ENCODE measurements at regions not wholly inside any gene's neighbourhood (a gene's known extent, or its start where the extent isn't known, plus 50 kb on each side); places are given as distances from the start of the nearest gene placed in this dataset.

- TF ChIP-seq ZBTB33 (CRISPR knock-in tag; IDR thresholded peaks at IDR 0.05) (no peak), HOXB6 (CRISPR knock-in tag; IDR thresholded peaks at IDR 0.05; ENCODE audit: borderline replicate concordance) (no peak), EHMT2 (IDR thresholded peaks at IDR 0.05) (no peak), ZFP30 (CRISPR knock-in tag; IDR thresholded peaks at IDR 0.05; ENCODE audit: borderline replicate concordance) (no peak)
These were observed 200.9 kb upstream of the ID2 start (continued) for GRCh38 chr2:8480915-8481314.

DNA sequence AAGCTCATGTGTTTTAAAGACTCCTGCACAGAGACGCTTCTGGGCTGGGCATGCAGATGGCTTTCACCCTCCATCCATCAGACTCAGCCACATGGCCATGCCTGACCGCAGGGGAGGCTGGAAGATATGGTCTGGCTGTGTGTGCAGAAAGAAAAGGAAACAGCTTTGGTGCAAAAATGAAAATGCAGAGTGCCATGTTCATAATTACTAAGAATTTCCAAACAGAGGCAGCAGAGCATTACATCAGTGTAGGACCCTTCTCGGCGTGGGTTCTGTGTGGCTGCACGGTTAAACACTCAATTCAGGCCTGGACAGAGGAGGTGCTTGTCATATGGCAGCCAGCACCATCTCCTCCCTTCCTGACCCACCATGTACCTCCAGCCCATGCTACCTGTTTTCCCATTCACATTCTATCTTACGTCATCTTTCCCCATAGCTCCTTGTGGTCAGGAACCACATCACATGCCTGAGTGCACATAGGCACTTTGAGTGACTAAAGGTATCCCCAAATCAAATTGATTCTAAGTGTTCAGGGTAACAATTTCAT is 200.3 kb upstream of the ID2 start:
- no peak overlapping the region for H3K9ac ChIP-seq (ENCODE audit: insufficient read depth in 1 of 2, low read depth in 2 of 2, low read length in 2 of 2)
- H3K4me3 ChIP-seq = no peak overlapping the region
- no peaks in the 10 kb centered on the region for H4K20me1 ChIP-seq (replicated peaks; ENCODE audit: control insufficient read depth, insufficient read depth, low read length)
- peaks cover 24 to 57% of the 10 kb centered on the region in 2 experiments; a peak in 4 of 5 replicates for H3K27me3 ChIP-seq (ENCODE audit: control insufficient read depth in 2 of 2, insufficient read depth in 2 of 2, low read length in 2 of 2)
- FAIRE-seq (no peak), ATAC-seq (peak; percentile 42; the same call in 2 of the 3 replicates), DNase-seq (ENCODE audit: extremely low read depth in 1 of 4, low spot score in 3 of 4) (no peak)
- BruUV-seq (replicated peaks) = no TSS peak
- TF ChIP-seq CEBPG (CRISPR knock-in tag; IDR thresholded peaks at IDR 0.05) (no peak), CEBPG (tag; conservative IDR thresholded peaks at IDR 0.05 in 1 of 2, IDR thresholded peaks at IDR 0.05 in 1 of 2) (0 out of 4 replicates have a peak, but pooled peaks of 1 of the 2 experiments have one; percentile 14), JUN (IDR thresholded peaks at IDR 0.05; ENCODE audit: borderline replicate concordance, low read depth, low read length) (no peak), JUN (CRISPR knock-in tag; IDR thresholded peaks at IDR 0.05; ENCODE audit: borderline replicate concordance) (no peak), ATF7 (IDR thresholded peaks at IDR 0.05) (peak; percentile 35; the same call in 1 of the 2 replicates), MIER1 (IDR thresholded peaks at IDR 0.05; ENCODE audit: low read depth) (no peak)
- TF ChIP-seq, protein P1, sequence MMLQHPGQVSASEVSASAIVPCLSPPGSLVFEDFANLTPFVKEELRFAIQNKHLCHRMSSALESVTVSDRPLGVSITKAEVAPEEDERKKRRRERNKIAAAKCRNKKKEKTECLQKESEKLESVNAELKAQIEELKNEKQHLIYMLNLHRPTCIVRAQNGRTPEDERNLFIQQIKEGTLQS (IDR thresholded peaks at IDR 0.05) = peak; percentile 42; the same call in 1 of the 2 replicates
- TF ChIP-seq, protein P1 (CRISPR knock-in tag; conservative IDR thresholded peaks at IDR 0.05) = no peak
- H3K4me2 ChIP-seq (ENCODE audit: insufficient read depth, low read length) = no peak overlapping the region
- ChIA-PET POLR2A (interaction anchor here (0.6 to 1.5 kb wide), 2 partner anchors 200 to 317 kb away, joined by 3 to 5 read pairs; partner anchors contain the start of gene ID2), CTCF (ENCODE audit: low intra/inter-chr PET ratio) (no interaction called here)
- H3K27ac ChIP-seq (ENCODE audit: extremely low read depth, low read depth, low read length) = no peak overlapping the region
- H3K4me1 ChIP-seq (replicated peaks in 1 of 2; ENCODE audit: control insufficient read depth in 2 of 2, insufficient read depth in 2 of 2, low read length in 2 of 2) = no peaks in the 10 kb centered on the region
- no peaks in the 10 kb centered on the region for H3K9me3 ChIP-seq (replicated peaks; ENCODE audit: control insufficient read depth, insufficient read depth, low read depth, low read length)
- H3K9me1 ChIP-seq (ENCODE audit: control insufficient read depth, insufficient read depth, low read length) = no peaks in the 10 kb centered on the region
- H2AFZ ChIP-seq (ENCODE audit: low read depth, low read length) = no peak overlapping the region
- 0% methylated on average over 5 of the region's 6 CpGs for WGBS (ENCODE audit: insufficient coverage, low coverage, missing lambda C conversion rate)
- no peaks in the 10 kb centered on the region for H3K79me2 ChIP-seq (ENCODE audit: control insufficient read depth, insufficient read depth, low read length)
- no peaks in the 10 kb centered on the region for H3K36me3 ChIP-seq (ENCODE audit: control insufficient read depth, insufficient read depth, low read length)
- intact Hi-C loops (cut with micrococcal nuclease) = no loop called here
- in situ Hi-C loops (cut with MboI) = no loop called here

All from K562 (cell line).